GM12864 (cell line): ENCODE measurements at regions not wholly inside any gene's neighbourhood (a gene's known extent, or its start where the extent isn't known, plus 50 kb on each side); places are given as distances from the start of the nearest gene placed in this dataset.

ENCODE experiments used
- DNase-seq: peaks from one replicate; pipeline ENCODE4 v3.0.0-alpha.2; 2011; ENCODE audit warnings: low read depth
- H3K4me3 ChIP-seq: 2 replicates; pipeline ENCODE4 v1.5.1; 2011; ENCODE audit warnings: mild to moderate bottlenecking, low read depth, low read length, control low read depth
- TF ChIP-seq, protein P1 (sequence below): IDR thresholded peaks from 2 replicates; pipeline ENCODE4 v1.5.1; 2011; ENCODE audit warnings: low read depth, mild to moderate bottlenecking, moderate library complexity, low read length, control low read depth, inconsistent platforms; ENCODE audit errors: missing control alignments

DNA sequence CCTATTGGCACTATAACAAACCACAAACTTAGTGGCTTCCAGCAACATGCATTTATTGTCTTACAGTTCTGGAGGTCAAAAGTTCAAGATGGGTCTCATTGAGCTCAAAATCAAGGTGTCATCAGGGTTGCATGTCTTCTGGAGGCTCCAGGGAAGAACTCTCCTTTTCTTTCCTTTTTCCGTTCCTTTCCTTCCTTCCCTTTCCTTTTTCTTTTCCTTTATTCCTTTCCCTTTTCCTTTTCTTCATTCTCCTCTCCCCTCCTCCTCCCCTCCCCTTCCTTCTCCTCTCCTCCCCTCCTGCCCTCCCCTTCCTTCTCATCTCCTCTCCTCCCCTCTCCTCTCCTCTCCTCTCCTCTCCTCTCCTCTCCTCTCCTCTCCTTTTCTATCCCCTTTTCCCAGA is 460.2 kb upstream of the CDH4 start:
- no peak overlapping the region for H3K4me3 ChIP-seq
- DNase-seq: no peak
- TF ChIP-seq, protein P1, sequence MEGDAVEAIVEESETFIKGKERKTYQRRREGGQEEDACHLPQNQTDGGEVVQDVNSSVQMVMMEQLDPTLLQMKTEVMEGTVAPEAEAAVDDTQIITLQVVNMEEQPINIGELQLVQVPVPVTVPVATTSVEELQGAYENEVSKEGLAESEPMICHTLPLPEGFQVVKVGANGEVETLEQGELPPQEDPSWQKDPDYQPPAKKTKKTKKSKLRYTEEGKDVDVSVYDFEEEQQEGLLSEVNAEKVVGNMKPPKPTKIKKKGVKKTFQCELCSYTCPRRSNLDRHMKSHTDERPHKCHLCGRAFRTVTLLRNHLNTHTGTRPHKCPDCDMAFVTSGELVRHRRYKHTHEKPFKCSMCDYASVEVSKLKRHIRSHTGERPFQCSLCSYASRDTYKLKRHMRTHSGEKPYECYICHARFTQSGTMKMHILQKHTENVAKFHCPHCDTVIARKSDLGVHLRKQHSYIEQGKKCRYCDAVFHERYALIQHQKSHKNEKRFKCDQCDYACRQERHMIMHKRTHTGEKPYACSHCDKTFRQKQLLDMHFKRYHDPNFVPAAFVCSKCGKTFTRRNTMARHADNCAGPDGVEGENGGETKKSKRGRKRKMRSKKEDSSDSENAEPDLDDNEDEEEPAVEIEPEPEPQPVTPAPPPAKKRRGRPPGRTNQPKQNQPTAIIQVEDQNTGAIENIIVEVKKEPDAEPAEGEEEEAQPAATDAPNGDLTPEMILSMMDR: no peak

DNA sequence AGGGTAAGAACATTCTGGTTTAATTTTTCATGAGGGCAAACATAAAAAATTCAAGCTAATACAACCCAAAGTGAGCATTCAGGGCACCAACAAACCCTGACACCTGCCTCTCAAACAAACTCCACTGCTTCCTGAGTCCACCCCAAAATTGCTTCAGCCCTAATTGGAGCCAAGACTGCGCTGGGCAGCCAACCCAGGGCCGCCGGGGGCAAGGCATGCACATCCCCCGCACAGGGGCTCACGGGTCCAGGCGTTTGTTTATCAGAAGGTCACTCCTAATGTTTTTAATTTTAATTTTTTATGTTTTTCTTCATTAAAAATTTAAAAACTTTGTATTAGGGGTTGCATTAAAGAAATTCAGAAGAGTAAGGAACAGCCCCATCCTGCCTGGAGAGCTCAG is 459.1 kb upstream of the CDH4 start:
- TF ChIP-seq, protein P1: no peak
- no peak for DNase-seq
- H3K4me3 ChIP-seq: no peak overlapping the region

DNA sequence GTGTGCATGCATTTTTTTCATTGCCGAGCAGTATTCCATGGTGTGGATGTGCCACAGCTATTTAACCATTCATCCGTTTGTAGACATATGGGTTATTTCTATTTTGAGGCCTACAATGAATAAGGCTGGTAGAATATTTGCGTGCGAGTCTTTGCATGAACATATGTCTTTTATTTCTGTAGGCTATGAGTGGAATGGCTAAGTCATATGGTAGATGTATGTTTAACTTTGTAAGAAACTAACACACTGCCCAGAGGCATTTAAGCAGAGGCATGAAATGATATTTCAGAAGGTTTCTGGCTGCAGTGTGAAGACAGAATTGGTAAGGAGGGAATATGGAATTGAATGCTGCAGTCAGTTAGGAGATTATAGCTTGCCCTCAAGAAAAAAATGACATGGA is 457.4 kb upstream of the CDH4 start:
- no peak for DNase-seq
- TF ChIP-seq, protein P1: no peak
- no peak overlapping the region for H3K4me3 ChIP-seq

DNA sequence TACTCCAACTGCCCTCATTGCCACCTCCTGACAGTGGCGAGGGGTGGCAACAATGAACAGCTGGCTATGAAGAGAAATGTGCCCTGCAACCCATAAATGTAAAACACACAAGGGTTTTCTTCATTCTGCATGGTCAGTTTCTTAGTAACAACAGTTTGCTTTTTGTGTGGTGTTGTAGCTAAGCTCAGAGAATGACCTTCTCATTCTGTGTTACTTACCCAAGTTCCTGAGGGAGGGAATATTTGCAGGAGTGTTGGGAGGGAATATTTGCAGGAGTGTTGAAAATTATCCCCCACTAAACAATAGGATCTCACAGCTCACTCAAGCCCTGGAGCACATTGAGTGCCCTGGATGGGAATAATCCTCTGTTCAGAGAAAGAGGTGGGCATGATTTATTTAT is 456.4 kb upstream of the CDH4 start:
- TF ChIP-seq, protein P1: no peak
- H3K4me3 ChIP-seq: no peak overlapping the region
- DNase-seq: no peak

DNA sequence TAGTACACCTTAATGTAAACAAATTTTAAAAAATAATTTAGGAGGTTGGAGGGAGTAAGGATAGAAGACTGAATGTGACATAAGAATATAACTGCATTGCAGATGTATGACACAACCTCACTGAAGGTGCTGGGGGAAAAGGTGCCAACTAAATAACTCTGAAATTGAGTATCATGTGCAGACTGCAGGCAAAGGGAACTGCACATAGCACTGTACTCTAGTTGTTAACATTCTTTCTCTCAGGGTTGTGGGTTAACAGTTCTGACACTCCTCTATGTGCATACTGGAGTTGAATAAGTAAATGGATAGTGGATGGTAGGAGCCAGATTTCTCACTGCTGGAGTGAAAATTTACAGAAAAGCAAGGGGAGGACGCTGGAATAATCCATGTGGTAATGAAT is 451.9 kb upstream of the CDH4 start:
- H3K4me3 ChIP-seq: no peak overlapping the region
- no peak for DNase-seq
- TF ChIP-seq, protein P1: no peak

DNA sequence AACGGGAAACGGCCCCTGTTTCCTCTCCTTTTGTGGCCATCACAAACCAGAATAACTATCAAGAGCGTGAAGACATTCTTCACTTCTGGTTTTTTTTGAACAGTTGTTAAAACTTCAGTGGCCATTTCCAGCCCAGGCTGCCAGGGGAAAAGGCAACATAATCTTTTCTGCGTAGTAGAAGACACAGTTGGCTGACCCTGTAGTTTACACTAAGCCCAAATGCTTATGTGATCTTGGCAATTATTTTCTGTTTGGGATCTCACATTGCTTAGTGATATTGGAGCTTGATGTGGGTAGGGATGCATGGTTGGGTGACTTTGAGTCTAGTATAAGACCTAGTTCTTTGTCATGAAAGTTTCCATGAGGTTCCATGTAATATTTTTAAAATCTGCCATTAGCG is 449.4 kb upstream of the CDH4 start:
- DNase-seq: no peak
- TF ChIP-seq, protein P1: no peak
- H3K4me3 ChIP-seq: no peak overlapping the region

DNA sequence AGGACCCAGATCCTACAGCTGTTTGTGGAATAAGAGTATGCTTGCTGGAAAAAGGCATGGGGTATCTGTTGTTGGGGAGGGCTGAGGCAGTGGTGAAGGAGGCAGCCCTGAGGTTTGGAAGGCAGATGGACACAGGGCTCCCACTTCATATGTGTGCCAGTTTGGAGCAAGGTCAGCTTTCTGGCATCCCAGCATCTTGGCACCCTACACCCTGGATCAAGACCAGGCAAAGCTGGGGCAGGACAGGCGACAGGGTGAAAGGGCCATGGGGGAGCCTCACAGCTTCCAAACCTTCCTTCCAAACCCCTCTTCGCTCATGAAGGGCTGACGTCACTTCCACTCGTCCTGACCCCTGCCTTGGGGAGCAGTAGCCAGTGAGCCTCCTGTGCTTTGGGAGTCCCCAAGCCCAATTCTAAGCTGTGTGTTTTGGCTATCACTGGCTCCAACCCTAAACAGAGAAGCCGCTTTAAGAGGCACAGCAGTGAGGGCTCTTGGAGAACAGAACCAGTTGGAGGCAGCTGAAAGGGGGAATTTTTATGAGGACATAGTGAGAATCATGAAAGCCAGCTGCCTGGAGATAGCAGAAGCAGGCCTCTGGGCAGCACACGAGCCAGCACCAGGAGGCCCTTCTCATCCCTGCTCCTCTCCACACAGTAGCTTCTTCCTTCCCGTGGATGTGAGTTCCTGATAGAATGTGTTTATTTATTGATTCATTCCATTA is 448.6 kb upstream of the CDH4 start:
- no peak overlapping the region for H3K4me3 ChIP-seq
- TF ChIP-seq, protein P1: no peak
- DNase-seq: no peak
